ENCODE measurements at regions not wholly inside any gene's neighbourhood (a gene's known extent, or its start where the extent isn't known, plus 50 kb on each side); places are given as distances from the start of the nearest gene placed in this dataset.

DNA sequence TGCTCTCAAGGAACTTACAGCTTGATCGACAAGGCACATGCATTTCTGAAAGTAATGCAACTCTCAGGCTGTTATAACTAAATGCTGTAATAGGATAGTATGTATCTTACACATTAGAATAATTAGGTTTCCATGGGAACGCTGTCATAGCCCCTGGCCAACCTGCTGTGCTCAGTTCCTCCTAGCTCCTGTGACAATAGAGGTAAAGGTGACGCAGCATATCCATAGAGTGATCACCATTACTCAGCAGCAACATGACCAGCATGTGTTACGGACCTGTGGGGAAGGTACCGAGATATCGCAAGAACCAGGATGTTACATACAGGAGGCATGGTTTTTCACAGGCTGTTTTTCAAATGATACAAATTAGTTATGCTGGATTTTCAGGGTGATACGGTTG lies 150.7 kb downstream of the CAND1 start:
- TF ChIP-seq, protein P1, sequence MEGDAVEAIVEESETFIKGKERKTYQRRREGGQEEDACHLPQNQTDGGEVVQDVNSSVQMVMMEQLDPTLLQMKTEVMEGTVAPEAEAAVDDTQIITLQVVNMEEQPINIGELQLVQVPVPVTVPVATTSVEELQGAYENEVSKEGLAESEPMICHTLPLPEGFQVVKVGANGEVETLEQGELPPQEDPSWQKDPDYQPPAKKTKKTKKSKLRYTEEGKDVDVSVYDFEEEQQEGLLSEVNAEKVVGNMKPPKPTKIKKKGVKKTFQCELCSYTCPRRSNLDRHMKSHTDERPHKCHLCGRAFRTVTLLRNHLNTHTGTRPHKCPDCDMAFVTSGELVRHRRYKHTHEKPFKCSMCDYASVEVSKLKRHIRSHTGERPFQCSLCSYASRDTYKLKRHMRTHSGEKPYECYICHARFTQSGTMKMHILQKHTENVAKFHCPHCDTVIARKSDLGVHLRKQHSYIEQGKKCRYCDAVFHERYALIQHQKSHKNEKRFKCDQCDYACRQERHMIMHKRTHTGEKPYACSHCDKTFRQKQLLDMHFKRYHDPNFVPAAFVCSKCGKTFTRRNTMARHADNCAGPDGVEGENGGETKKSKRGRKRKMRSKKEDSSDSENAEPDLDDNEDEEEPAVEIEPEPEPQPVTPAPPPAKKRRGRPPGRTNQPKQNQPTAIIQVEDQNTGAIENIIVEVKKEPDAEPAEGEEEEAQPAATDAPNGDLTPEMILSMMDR (IDR thresholded peaks at IDR 0.05; ENCODE audit: low read depth, low read length, missing input control), result no peak
- TF ChIP-seq YY1 (IDR thresholded peaks at IDR 0.05) (no peak), RXRA (IDR thresholded peaks at IDR 0.05) (no peak), GABPA (IDR thresholded peaks at IDR 0.05 in 1 of 2, conservative IDR thresholded peaks at IDR 0.05 in 1 of 2) (no peak), SP1 (IDR thresholded peaks at IDR 0.05) (no peak)
- TF ChIP-seq, protein P2, sequence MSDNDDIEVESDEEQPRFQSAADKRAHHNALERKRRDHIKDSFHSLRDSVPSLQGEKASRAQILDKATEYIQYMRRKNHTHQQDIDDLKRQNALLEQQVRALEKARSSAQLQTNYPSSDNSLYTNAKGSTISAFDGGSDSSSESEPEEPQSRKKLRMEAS (IDR thresholded peaks at IDR 0.05), result no peak
